KMS-11 (cell line): ENCODE measurements at regions not wholly inside any gene's neighbourhood (a gene's known extent, or its start where the extent isn't known, plus 50 kb on each side); places are given as distances from the start of the nearest gene placed in this dataset.

Experiments
- H2AFZ ChIP-seq: fragments of 200-600 bp; sonication (generic); 2 replicates; pipeline ENCODE4 v1.6.1; 2016; ENCODE audit warnings: antibody characterized with exemption, mixed run types, low read depth
- H3K27ac ChIP-seq: fragments of 200-600 bp; sonication (generic); 2 replicates; pipeline ENCODE4 v1.6.1; 2016; ENCODE audit warnings: mild to moderate bottlenecking, mixed run types
- H3K27me3 ChIP-seq: fragments of 200-600 bp; sonication (generic); 2 replicates; pipeline ENCODE4 v1.6.1; 2017; ENCODE audit warnings: mild to moderate bottlenecking, low read depth, mixed run types, moderate library complexity; ENCODE audit not compliant: insufficient read depth
- H3K36me3 ChIP-seq: fragments of 200-600 bp; sonication (generic); 2 replicates; pipeline ENCODE4 v1.6.1; 2017; ENCODE audit warnings: mild to moderate bottlenecking, mixed run types; ENCODE audit not compliant: insufficient read depth
- H3K4me1 ChIP-seq: fragments of 200-600 bp; sonication (generic); 2 replicates; pipeline ENCODE4 v1.6.1; 2016; ENCODE audit warnings: mild to moderate bottlenecking, low read depth, mixed run types; ENCODE audit not compliant: poor library complexity, severe bottlenecking
- H3K4me2 ChIP-seq: fragments of 200-600 bp; sonication (generic); 2 replicates; pipeline ENCODE4 v1.7.0; 2016; ENCODE audit warnings: mild to moderate bottlenecking, mixed run types
- H3K4me3 ChIP-seq: fragments of 200-600 bp; sonication (generic); IDR thresholded peaks from 2 replicates; pipeline ENCODE4 v1.6.1; 2017; ENCODE audit warnings: low read depth, low read length, mixed read lengths; ENCODE audit not compliant: insufficient read depth
- H3K79me2 ChIP-seq: fragments of 200-600 bp; sonication (generic); 2 replicates; pipeline ENCODE4 v1.6.1; 2016; ENCODE audit warnings: low read depth, mixed run types; ENCODE audit not compliant: insufficient read depth
- H3K9ac ChIP-seq: fragments of 200-600 bp; sonication (generic); 2 replicates; pipeline ENCODE4 v1.6.1; 2016; ENCODE audit warnings: mild to moderate bottlenecking, mixed run types
- H4K20me1 ChIP-seq: fragments of 200-600 bp; sonication (generic); 2 replicates; pipeline ENCODE4 v1.6.1; 2016; ENCODE audit warnings: mild to moderate bottlenecking, mixed run types; ENCODE audit not compliant: insufficient read depth
- TF ChIP-seq, protein P1 (sequence below): fragments of 200-600 bp; sonication (generic); conservative IDR thresholded peaks from 2 replicates; pipeline ENCODE4 v1.6.1; 2017; ENCODE audit warnings: low read depth, mild to moderate bottlenecking, antibody characterized with exemption, low read length, moderate library complexity, mixed read lengths

DNA sequence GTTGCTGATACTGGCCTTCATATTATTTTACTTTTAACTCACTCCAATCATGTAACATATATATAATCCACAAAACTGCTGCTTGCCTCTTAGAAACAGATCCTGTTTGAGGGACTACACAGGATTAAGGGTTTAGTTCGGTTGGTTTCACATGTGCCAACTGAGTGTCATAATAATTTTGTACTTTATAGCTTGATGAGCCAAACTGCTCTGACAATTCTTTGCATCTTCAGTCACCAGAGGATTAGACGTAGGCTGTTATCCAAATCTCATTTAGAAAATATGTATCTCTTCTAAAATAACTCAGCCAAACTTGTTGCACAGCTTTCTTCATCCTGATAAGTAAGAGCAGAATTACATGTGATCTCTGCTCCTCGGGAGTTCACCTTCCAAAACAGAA is 643.6 kb upstream of the PTCHD4 start:
- Histone ChIP-seq H3K79me2 (no peaks in the 10 kb centered on the region), H2AFZ (no peak overlapping the region), H3K9ac (no peak overlapping the region), H4K20me1 (no peaks in the 10 kb centered on the region), H3K27me3 (no peaks in the 10 kb centered on the region), H3K27ac (no peak overlapping the region), H3K36me3 (no peaks in the 10 kb centered on the region), H3K4me2 (no peak overlapping the region), H3K4me1 (no peaks in the 10 kb centered on the region), H3K4me3 (no peak overlapping the region)
- TF ChIP-seq, protein P1, sequence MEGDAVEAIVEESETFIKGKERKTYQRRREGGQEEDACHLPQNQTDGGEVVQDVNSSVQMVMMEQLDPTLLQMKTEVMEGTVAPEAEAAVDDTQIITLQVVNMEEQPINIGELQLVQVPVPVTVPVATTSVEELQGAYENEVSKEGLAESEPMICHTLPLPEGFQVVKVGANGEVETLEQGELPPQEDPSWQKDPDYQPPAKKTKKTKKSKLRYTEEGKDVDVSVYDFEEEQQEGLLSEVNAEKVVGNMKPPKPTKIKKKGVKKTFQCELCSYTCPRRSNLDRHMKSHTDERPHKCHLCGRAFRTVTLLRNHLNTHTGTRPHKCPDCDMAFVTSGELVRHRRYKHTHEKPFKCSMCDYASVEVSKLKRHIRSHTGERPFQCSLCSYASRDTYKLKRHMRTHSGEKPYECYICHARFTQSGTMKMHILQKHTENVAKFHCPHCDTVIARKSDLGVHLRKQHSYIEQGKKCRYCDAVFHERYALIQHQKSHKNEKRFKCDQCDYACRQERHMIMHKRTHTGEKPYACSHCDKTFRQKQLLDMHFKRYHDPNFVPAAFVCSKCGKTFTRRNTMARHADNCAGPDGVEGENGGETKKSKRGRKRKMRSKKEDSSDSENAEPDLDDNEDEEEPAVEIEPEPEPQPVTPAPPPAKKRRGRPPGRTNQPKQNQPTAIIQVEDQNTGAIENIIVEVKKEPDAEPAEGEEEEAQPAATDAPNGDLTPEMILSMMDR = no peak

DNA sequence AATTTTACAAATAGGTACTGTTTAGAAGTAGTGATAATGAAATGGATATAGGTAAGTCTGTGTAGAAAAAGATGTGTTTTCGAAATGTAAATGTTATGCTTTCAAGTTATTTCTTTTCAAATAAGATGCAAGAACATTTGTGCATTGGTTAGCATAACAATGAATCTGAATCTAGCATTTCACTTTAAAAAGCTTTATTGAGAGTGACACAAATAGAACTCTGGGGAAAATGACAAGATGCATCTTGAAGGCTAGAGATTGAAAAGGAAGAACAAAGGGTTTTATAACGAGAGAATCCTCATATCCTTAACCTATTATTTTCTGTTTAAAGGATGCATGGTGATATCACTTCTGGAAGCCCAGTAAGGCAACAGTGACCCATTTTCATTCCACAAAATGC is 639.9 kb upstream of the PTCHD4 start:
- Histone ChIP-seq H3K4me2 (no peak overlapping the region), H3K9ac (no peak overlapping the region), H2AFZ (no peak overlapping the region), H3K79me2 (no peaks in the 10 kb centered on the region), H3K27me3 (no peaks in the 10 kb centered on the region), H3K27ac (no peak overlapping the region), H3K4me1 (no peaks in the 10 kb centered on the region), H3K36me3 (no peaks in the 10 kb centered on the region), H3K4me3 (no peak overlapping the region), H4K20me1 (no peaks in the 10 kb centered on the region)
- TF ChIP-seq, protein P1 = no peak

DNA sequence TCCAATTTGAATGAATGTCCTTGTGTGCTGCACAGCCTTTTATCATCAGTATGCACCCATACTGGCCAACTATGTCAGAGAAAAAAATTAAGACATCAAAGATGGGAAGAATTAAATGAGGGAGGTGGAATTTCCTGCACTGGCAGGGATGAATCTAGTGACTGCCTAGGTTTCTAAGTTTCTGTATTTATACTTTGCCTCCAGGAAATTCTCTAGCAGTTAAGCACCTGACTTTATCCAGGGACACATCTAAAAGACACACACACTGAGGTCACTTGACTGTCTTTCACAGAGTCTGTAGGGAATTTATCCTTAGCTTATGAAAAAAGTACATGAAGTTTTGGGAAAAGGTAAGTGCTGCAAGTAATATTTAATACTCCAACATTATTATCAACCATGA is 636.5 kb upstream of the PTCHD4 start:
- Histone ChIP-seq H4K20me1 (no peaks in the 10 kb centered on the region), H3K79me2 (no peaks in the 10 kb centered on the region), H3K4me2 (no peak overlapping the region), H3K27ac (no peak overlapping the region), H3K4me3 (no peak overlapping the region), H3K4me1 (no peaks in the 10 kb centered on the region), H3K36me3 (no peaks in the 10 kb centered on the region), H3K27me3 (no peaks in the 10 kb centered on the region), H2AFZ (no peak overlapping the region), H3K9ac (no peak overlapping the region)
- TF ChIP-seq, protein P1 = no peak

DNA sequence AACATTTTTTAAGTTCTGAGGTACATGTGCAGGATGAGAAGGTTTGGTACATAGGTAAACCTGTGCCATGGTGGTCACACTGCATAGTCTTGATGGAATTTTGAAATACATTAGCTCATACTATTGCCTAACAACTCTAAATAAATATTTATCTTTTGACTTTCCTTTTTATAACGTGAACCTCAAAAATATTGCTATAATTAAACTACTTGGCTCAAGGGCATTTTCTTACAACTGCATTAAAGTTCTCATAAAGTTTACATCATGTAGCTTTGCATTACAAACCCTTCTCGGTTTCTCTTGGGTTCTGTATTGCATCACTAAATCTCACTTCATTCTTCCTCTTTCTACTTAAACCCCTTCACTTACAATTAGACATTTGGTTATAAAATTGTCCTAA is 636.0 kb upstream of the PTCHD4 start:
- Histone ChIP-seq H2AFZ (no peak overlapping the region), H3K27ac (no peak overlapping the region), H3K79me2 (no peaks in the 10 kb centered on the region), H3K27me3 (no peaks in the 10 kb centered on the region), H3K4me1 (no peaks in the 10 kb centered on the region), H3K4me2 (no peak overlapping the region), H3K36me3 (no peaks in the 10 kb centered on the region), H3K9ac (no peak overlapping the region), H3K4me3 (no peak overlapping the region), H4K20me1 (no peaks in the 10 kb centered on the region)
- TF ChIP-seq, protein P1 = no peak

DNA sequence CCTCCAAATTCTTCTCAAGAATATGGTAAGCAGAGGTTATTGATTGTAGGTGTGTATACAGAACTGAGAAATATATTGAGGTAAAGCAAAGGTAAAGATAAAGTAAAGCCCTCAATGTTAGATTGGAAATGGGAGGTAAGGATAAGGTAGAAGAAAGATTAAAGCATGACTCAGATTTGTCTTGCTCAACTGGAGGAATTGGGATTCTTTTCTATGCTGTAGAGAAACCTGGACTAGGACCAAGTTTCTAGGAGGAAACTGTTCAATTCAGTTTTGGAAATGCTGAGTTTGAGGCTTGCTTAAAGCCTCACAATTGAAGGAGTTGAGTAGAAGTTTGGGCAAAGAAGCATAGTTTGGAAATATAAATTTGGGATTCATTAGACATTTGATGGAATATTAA is 634.0 kb upstream of the PTCHD4 start:
- H3K4me3 ChIP-seq = no peak overlapping the region
- no peak overlapping the region for H3K9ac ChIP-seq
- no peak overlapping the region for H3K4me2 ChIP-seq
- TF ChIP-seq, protein P1 = no peak
- no peak overlapping the region for H3K27ac ChIP-seq
- no peaks in the 10 kb centered on the region for H3K79me2 ChIP-seq
- H3K27me3 ChIP-seq = no peaks in the 10 kb centered on the region
- H2AFZ ChIP-seq = no peak overlapping the region
- H3K36me3 ChIP-seq = no peaks in the 10 kb centered on the region
- H3K4me1 ChIP-seq = no peaks in the 10 kb centered on the region
- H4K20me1 ChIP-seq = no peaks in the 10 kb centered on the region
